OCI-LY3 (cell line): ENCODE measurements at regions not wholly inside any gene's neighbourhood (a gene's known extent, or its start where the extent isn't known, plus 50 kb on each side); places are given as distances from the start of the nearest gene placed in this dataset.

Source experiments
- H2AFZ ChIP-seq: fragments of 200-600, 300-600 bp; shearing (Covaris generic); 2 replicates; pipeline ENCODE4 v1.6.0; 2014; ENCODE audit warnings: antibody characterized with exemption, low read depth, low read length
- H3K27ac ChIP-seq: fragments of 200-600, 300-600 bp; sonication (generic); 2 replicates; pipeline ENCODE4 v1.5.1; 2014; ENCODE audit warnings: mild to moderate bottlenecking, low read length, moderate library complexity, mixed read lengths
- H3K27me3 ChIP-seq: fragments of 200-600, 300-600 bp; sonication (generic); 2 replicates; pipeline ENCODE4 v1.6.1; 2014; ENCODE audit warnings: low read depth, low read length, mixed read lengths
- H3K36me3 ChIP-seq: fragments of 200-600, 300-600 bp; sonication (generic); replicated peaks from 2 replicates; pipeline ENCODE3; 2014; ENCODE audit warnings: low read depth, low read length, mixed read lengths
- H3K4me1 ChIP-seq: fragments of 300-600, 200-600 bp; sonication (generic); 2 replicates; pipeline ENCODE4 v1.6.1; 2014; ENCODE audit warnings: low read length, mixed read lengths
- H3K4me2 ChIP-seq: fragments of 200-600, 300-600 bp; sonication (generic); 2 replicates; pipeline ENCODE4 v1.6.1; 2014; ENCODE audit warnings: low read length, mixed read lengths
- H3K4me3 ChIP-seq: fragments of 300-600, 200-600 bp; sonication (generic); 2 replicates; pipeline ENCODE4 v1.5.1; 2014; ENCODE audit warnings: antibody characterized with exemption, mild to moderate bottlenecking, low read length, moderate library complexity
- H3K79me2 ChIP-seq: fragments of 300-600, 200-600 bp; shearing (Covaris generic); 2 replicates; pipeline ENCODE4 v1.6.1; 2014; ENCODE audit warnings: mild to moderate bottlenecking, low read length, mixed read lengths
- H3K9ac ChIP-seq: fragments of 300-600, 200-600 bp; shearing (Covaris generic); 2 replicates; pipeline ENCODE4 v1.6.0; 2014; ENCODE audit warnings: mild to moderate bottlenecking, low read length, moderate library complexity
- H3K9me3 ChIP-seq: fragments of 200-600, 300-600 bp; shearing (Covaris generic); 2 replicates; pipeline ENCODE4 v1.6.1; 2014; ENCODE audit warnings: low read length, mixed read lengths; ENCODE audit not compliant: insufficient read depth
- H4K20me1 ChIP-seq: fragments of 200-600, 300-600 bp; sonication (generic); 2 replicates; pipeline ENCODE4 v1.6.1; 2016; ENCODE audit warnings: low read length, mixed read lengths; ENCODE audit not compliant: insufficient read depth
- CTCF ChIP-seq: fragments of 200-600, 300-600 bp; sonication (generic); IDR thresholded peaks from 2 replicates; pipeline ENCODE4 v1.5.1; 2014; ENCODE audit warnings: antibody characterized with exemption, low read length, low read depth
- EZH2phosphoT487 ChIP-seq: fragments of 200-600 bp; shearing (Covaris generic); IDR thresholded peaks from 2 replicates; pipeline ENCODE4 v1.6.1; 2018; ENCODE audit warnings: antibody characterized with exemption, mixed run types, low read depth

- no peak overlapping the region for H3K27ac ChIP-seq
Observed at GRCh38 chr6:84521511-84521910, 242.9 kb downstream of the TBX18 start.

GRCh38 chr6:84517741-84518530 is 246.5 kb downstream of the TBX18 start:
- TF ChIP-seq EZH2phosphoT487 (no peak), CTCF (no peak)
- H3K4me1 ChIP-seq = peaks cover 34% of the 10 kb centered on the region
- H3K4me3 ChIP-seq = no peak overlapping the region
- H3K27me3 ChIP-seq = no peaks in the 10 kb centered on the region
- no peaks in the 10 kb centered on the region for H3K79me2 ChIP-seq
- no peak overlapping the region for H3K27ac ChIP-seq
- H4K20me1 ChIP-seq = no peaks in the 10 kb centered on the region
- no peak overlapping the region for H3K9ac ChIP-seq
- no peak overlapping the region for H3K4me2 ChIP-seq
- H3K9me3 ChIP-seq = no peaks in the 10 kb centered on the region
- H2AFZ ChIP-seq = no peak overlapping the region
- H3K36me3 ChIP-seq = no peaks in the 10 kb centered on the region

More at GRCh38 chr6:84521511-84521910, 242.9 kb downstream of the TBX18 start:
- TF ChIP-seq EZH2phosphoT487 = no peak
- TF ChIP-seq CTCF = no peak
- Histone ChIP-seq H3K79me2 (no peaks in the 10 kb centered on the region), H3K4me2 (no peak overlapping the region), H3K9ac (no peak overlapping the region), H3K4me1 (peaks cover 42% of the 10 kb centered on the region), H3K4me3 (no peak overlapping the region), H3K9me3 (no peaks in the 10 kb centered on the region), H3K36me3 (peaks cover 5% of the 10 kb centered on the region), H2AFZ (no peak overlapping the region), H3K27me3 (no peaks in the 10 kb centered on the region), H4K20me1 (no peaks in the 10 kb centered on the region)

- H3K79me2 ChIP-seq = no peaks in the 10 kb centered on the region
- no peaks in the 10 kb centered on the region for H4K20me1 ChIP-seq
- peaks cover 18% of the 10 kb centered on the region for H3K4me1 ChIP-seq
- H3K4me3 ChIP-seq = no peak overlapping the region
- H3K9me3 ChIP-seq = no peaks in the 10 kb centered on the region
- H3K27me3 ChIP-seq = peaks cover 4% of the 10 kb centered on the region; the same call in 1 of the 2 replicates
- H3K4me2 ChIP-seq = no peak overlapping the region
- no peak overlapping the region for H3K27ac ChIP-seq
- no peaks in the 10 kb centered on the region for H3K36me3 ChIP-seq
- H2AFZ ChIP-seq = no peak overlapping the region
- H3K9ac ChIP-seq = no peak overlapping the region
- no peak for TF ChIP-seq EZH2phosphoT487
- no peak for TF ChIP-seq CTCF
Observed at GRCh38 chr6:84516154-84516553, 248.2 kb downstream of the TBX18 start.

- Histone ChIP-seq H3K27me3 (peaks cover 4% of the 10 kb centered on the region; the same call in 1 of the 2 replicates), H3K36me3 (no peaks in the 10 kb centered on the region), H3K4me3 (no peak overlapping the region), H4K20me1 (no peaks in the 10 kb centered on the region), H3K4me1 (peaks cover 18% of the 10 kb centered on the region), H2AFZ (no peak overlapping the region), H3K79me2 (no peaks in the 10 kb centered on the region), H3K9me3 (no peaks in the 10 kb centered on the region), H3K4me2 (peak overlapping the region; percentile 52; the same call in 1 of the 2 replicates), H3K9ac (no peak overlapping the region), H3K27ac (no peak overlapping the region)
- TF ChIP-seq CTCF (no peak), EZH2phosphoT487 (no peak)
Observed at GRCh38 chr6:84515067-84515466, 249.3 kb downstream of the TBX18 start.
